A549 (cell line): ENCODE measurements at regions not wholly inside any gene's neighbourhood (a gene's known extent, or its start where the extent isn't known, plus 50 kb on each side); places are given as distances from the start of the nearest gene placed in this dataset.

Source experiments
- ATAC-seq, 2 experiments: fragments of 200-7000 bp in 1 of 2; fragments of >200 bp in 1 of 2; cut with Nextera tagmentation in 1 of 2; cut with Tn5 transposase in 1 of 2; 3 replicates each; pipeline versions ENCODE4 v1.8.0 to v1.9.1; 2018 to 2020; ENCODE audit warnings: mild to moderate bottlenecking in 1 of 2, moderate library complexity in 1 of 2
- CTCF ChIA-PET: fragments of 300-600 bp; sonication (Branson Sonifier 250); formaldehyde crosslinking; extraction: SDS; loops from one replicate; lab custom pipeline; 2021; ENCODE audit warnings: antibody characterized with exemption, inconsistent platforms; lab: Yijun Ruan, JAX
- POLR2A ChIA-PET: fragments of 350-600 bp; formaldehyde crosslinking; extraction: SDS; loops from one replicate; lab custom pipeline; 2021; ENCODE audit warnings: antibody characterized with exemption, inconsistent platforms; lab: Yijun Ruan, JAX
- DNase-seq, 2 experiments: peaks; one replicate each; pipeline versions ENCODE4 v3.0.0 to v3.0.0-alpha.2; 2011 to 2016; ENCODE audit warnings: low read depth in 1 of 2, low spot score in 1 of 2
- FAIRE-seq: peaks from 2 replicates; lab custom pipeline; 2011; peaks lifted over from hg19 to GRCh38; lab: Jason Lieb, UNC
- H3K27ac ChIP-seq, 2 experiments: fragments of >200 bp; sonication (Bioruptor Twin); formaldehyde crosslinking; 3 replicates each; pipeline ENCODE4 v1.5.1; 2016 to 2017
- H3K4me1 ChIP-seq: fragments of >200 bp; sonication (Bioruptor Twin); formaldehyde crosslinking; 3 replicates; pipeline ENCODE4 v1.6.1; 2016
- H3K4me2 ChIP-seq: fragments of >200 bp; sonication (Bioruptor Twin); formaldehyde crosslinking; 3 replicates; pipeline ENCODE4 v1.6.1; 2016
- H3K4me3 ChIP-seq: fragments of >200 bp; sonication (Bioruptor Twin); formaldehyde crosslinking; 3 replicates; pipeline ENCODE4 v1.5.1; 2016
- H3K9me3 ChIP-seq: fragments of >200 bp; sonication (Bioruptor Twin); formaldehyde crosslinking; 3 replicates; pipeline ENCODE4 v1.6.1; 2016
- BHLHE40 ChIP-seq: IDR thresholded peaks from 2 replicates; pipeline ENCODE4 v1.6.1; 2012; ENCODE audit warnings: low read depth, low read length, inconsistent platforms
- CBX2 ChIP-seq: fragments of 200-600 bp; sonication (generic); IDR thresholded peaks from 2 replicates; pipeline ENCODE4 v1.6.1; 2016; ENCODE audit warnings: low read depth, mild to moderate bottlenecking, borderline replicate concordance
- CEBPB ChIP-seq, 2 experiments: fragments of >200 bp in 1 of 2; sonication (Bioruptor Twin) in 1 of 2; formaldehyde crosslinking in 1 of 2; IDR thresholded peaks; 2 replicates each; pipeline ENCODE4 v1.6.1; 2012 to 2016
- CHD2 ChIP-seq: fragments of 150-350 bp; IDR thresholded peaks from 2 replicates; pipeline ENCODE4 v1.6.1; 2014; ENCODE audit warnings: low read length; ENCODE audit not compliant: partially characterized antibody
- CHD4 ChIP-seq: fragments of 200-600 bp; sonication (generic); IDR thresholded peaks from 2 replicates; pipeline ENCODE4 v1.6.1; 2016; ENCODE audit warnings: antibody characterized with exemption, mild to moderate bottlenecking, borderline replicate concordance
- EHF ChIP-seq: fragments of 250-450 bp; sonication (Bioruptor Pico); IDR thresholded peaks from 2 replicates; pipeline ENCODE4 v1.5.0; 2020; ENCODE audit warnings: mild to moderate bottlenecking
- EP300 ChIP-seq, 2 experiments: fragments of >200 bp; sonication (Bioruptor Twin); formaldehyde crosslinking; IDR thresholded peaks; 2 replicates in 1 of 2; 3 replicates in 1 of 2; pipeline ENCODE4 v1.6.1; 2016 to 2017
- ESRRA ChIP-seq: fragments of 150-350 bp; IDR thresholded peaks from 2 replicates; pipeline ENCODE4 v1.6.1; 2014; ENCODE audit warnings: mild to moderate bottlenecking, low read length, borderline replicate concordance
- GATA3 ChIP-seq: IDR thresholded peaks from 2 replicates; pipeline ENCODE4 v1.6.1; 2012; ENCODE audit warnings: borderline replicate concordance
- HDAC2 ChIP-seq: fragments of 200-600 bp; sonication (generic); IDR thresholded peaks from 2 replicates; pipeline ENCODE4 v1.6.1; 2016
- HEYL ChIP-seq: fragments of 250-450 bp; sonication (Bioruptor Pico); IDR thresholded peaks from 2 replicates; pipeline ENCODE4 v1.8.0; 2021; ENCODE audit warnings: mild to moderate bottlenecking, moderate library complexity
- KDM5A ChIP-seq: fragments of 200-600 bp; sonication (generic); IDR thresholded peaks from 2 replicates; pipeline ENCODE4 v1.6.1; 2016; ENCODE audit warnings: antibody characterized with exemption, mild to moderate bottlenecking
- NFE2L2 ChIP-seq: fragments of 150-350 bp; conservative IDR thresholded peaks from 2 replicates; pipeline ENCODE4 v1.6.1; 2014; ENCODE audit warnings: low read length
- WGBS: methylation state at CpG from one replicate; pipeline ENCODE4 v1.1.6; 2017; ENCODE audit errors: missing lambda C conversion rate; 5-methylcytosine and 5-hydroxymethylcytosine counted together
- TF ChIP-seq, protein P1 (sequence below): fragments of 250-450 bp; sonication (Bioruptor Pico); IDR thresholded peaks from 2 replicates; pipeline ENCODE4 v1.5.0; 2021; ENCODE audit warnings: mild to moderate bottlenecking, moderate library complexity, borderline replicate concordance
- TF ChIP-seq, protein P2 (sequence below): fragments of >200 bp; sonication (Bioruptor Twin); formaldehyde crosslinking; IDR thresholded peaks from 3 replicates; pipeline ENCODE4 v1.6.1; 2016
- TF ChIP-seq, protein P3 (sequence below): fragments of 200-600 bp; sonication (generic); IDR thresholded peaks from 2 replicates; pipeline ENCODE4 v1.6.1; 2016; ENCODE audit warnings: antibody characterized with exemption, mild to moderate bottlenecking, moderate library complexity
- TF ChIP-seq, protein P4 (sequence below): fragments of >200 bp; sonication (Bioruptor Twin); formaldehyde crosslinking; IDR thresholded peaks from 3 replicates; pipeline ENCODE4 v1.5.1; 2016
- TF ChIP-seq, protein P5 (sequence below): fragments of 250-450 bp; sonication (Bioruptor Pico); IDR thresholded peaks from 2 replicates; pipeline ENCODE4 v1.5.0; 2020; ENCODE audit warnings: low read depth, mild to moderate bottlenecking, moderate library complexity

DNA sequence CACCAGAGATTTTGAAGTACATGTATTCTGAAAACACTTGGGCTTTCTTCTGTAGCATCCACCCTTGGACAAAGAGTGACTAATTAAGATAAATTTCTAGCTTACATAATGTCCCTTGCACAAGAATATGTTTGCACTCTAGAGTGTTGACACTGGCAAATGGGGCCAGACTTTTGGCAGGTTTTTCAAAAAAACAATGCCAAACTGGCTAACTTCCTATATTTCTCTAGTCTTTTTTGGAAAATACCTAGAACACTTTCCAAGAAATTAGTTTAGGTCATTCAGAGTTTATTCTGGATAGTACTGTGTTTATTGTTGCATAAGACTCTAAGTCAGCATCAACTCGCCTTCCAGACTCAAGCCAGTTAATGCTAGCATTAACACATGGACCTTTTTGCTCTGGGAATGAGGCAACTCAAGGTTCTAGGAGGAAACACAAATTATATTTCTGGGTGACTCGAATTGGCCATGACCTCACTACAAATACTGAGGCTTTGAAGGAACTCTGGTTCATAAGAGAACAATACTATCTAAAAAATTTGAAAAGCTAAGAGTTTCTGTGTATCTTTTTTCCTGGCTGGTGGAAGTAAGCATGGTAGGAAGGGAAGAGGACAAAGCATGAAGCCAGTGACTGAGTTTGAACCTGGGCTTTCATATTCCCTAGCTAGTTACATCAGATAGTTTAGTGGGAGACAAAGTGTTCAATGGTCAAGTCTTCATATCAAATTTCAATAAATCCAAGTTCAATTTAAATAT is 101.6 kb downstream of the NREP start:
- 2% methylated on average over 2 of the region's 2 CpGs for WGBS
- ChIA-PET CTCF (no interaction called here), POLR2A (no interaction called here)
- H3K4me2 ChIP-seq: no peak overlapping the region
- no peak for DNase-seq
- H3K4me1 ChIP-seq: no peaks in the 10 kb centered on the region
- H3K27ac ChIP-seq: no peak overlapping the region
- FAIRE-seq: no peak
- no peak for TF ChIP-seq HEYL (CRISPR knock-in tag)
- TF ChIP-seq, protein P1, sequence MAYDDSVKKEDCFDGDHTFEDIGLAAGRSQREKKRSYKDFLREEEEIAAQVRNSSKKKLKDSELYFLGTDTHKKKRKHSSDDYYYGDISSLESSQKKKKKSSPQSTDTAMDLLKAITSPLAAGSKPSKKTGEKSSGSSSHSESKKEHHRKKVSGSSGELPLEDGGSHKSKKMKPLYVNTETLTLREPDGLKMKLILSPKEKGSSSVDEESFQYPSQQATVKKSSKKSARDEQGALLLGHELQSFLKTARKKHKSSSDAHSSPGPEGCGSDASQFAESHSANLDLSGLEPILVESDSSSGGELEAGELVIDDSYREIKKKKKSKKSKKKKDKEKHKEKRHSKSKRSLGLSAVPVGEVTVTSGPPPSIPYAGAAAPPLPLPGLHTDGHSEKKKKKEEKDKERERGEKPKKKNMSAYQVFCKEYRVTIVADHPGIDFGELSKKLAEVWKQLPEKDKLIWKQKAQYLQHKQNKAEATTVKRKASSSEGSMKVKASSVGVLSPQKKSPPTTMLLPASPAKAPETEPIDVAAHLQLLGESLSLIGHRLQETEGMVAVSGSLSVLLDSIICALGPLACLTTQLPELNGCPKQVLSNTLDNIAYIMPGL (CRISPR knock-in tag): no peak
- TF ChIP-seq, protein P2, sequence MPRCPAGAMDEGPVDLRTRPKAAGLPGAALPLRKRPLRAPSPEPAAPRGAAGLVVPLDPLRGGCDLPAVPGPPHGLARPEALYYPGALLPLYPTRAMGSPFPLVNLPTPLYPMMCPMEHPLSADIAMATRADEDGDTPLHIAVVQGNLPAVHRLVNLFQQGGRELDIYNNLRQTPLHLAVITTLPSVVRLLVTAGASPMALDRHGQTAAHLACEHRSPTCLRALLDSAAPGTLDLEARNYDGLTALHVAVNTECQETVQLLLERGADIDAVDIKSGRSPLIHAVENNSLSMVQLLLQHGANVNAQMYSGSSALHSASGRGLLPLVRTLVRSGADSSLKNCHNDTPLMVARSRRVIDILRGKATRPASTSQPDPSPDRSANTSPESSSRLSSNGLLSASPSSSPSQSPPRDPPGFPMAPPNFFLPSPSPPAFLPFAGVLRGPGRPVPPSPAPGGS: no peak
- TF ChIP-seq, protein P3, sequence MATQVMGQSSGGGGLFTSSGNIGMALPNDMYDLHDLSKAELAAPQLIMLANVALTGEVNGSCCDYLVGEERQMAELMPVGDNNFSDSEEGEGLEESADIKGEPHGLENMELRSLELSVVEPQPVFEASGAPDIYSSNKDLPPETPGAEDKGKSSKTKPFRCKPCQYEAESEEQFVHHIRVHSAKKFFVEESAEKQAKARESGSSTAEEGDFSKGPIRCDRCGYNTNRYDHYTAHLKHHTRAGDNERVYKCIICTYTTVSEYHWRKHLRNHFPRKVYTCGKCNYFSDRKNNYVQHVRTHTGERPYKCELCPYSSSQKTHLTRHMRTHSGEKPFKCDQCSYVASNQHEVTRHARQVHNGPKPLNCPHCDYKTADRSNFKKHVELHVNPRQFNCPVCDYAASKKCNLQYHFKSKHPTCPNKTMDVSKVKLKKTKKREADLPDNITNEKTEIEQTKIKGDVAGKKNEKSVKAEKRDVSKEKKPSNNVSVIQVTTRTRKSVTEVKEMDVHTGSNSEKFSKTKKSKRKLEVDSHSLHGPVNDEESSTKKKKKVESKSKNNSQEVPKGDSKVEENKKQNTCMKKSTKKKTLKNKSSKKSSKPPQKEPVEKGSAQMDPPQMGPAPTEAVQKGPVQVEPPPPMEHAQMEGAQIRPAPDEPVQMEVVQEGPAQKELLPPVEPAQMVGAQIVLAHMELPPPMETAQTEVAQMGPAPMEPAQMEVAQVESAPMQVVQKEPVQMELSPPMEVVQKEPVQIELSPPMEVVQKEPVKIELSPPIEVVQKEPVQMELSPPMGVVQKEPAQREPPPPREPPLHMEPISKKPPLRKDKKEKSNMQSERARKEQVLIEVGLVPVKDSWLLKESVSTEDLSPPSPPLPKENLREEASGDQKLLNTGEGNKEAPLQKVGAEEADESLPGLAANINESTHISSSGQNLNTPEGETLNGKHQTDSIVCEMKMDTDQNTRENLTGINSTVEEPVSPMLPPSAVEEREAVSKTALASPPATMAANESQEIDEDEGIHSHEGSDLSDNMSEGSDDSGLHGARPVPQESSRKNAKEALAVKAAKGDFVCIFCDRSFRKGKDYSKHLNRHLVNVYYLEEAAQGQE: no peak
- no peak for TF ChIP-seq HDAC2
- no peak for TF ChIP-seq EHF
- TF ChIP-seq BHLHE40: no peak
- TF ChIP-seq ESRRA: no peak
- TF ChIP-seq KDM5A: no peak
- TF ChIP-seq CHD2: no peak
- TF ChIP-seq NFE2L2: no peak
- TF ChIP-seq, protein P4, sequence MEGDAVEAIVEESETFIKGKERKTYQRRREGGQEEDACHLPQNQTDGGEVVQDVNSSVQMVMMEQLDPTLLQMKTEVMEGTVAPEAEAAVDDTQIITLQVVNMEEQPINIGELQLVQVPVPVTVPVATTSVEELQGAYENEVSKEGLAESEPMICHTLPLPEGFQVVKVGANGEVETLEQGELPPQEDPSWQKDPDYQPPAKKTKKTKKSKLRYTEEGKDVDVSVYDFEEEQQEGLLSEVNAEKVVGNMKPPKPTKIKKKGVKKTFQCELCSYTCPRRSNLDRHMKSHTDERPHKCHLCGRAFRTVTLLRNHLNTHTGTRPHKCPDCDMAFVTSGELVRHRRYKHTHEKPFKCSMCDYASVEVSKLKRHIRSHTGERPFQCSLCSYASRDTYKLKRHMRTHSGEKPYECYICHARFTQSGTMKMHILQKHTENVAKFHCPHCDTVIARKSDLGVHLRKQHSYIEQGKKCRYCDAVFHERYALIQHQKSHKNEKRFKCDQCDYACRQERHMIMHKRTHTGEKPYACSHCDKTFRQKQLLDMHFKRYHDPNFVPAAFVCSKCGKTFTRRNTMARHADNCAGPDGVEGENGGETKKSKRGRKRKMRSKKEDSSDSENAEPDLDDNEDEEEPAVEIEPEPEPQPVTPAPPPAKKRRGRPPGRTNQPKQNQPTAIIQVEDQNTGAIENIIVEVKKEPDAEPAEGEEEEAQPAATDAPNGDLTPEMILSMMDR: no peak
- TF ChIP-seq CEBPB (IDR thresholded peaks at IDR 0.05): no peak
- no peak for TF ChIP-seq EP300 (IDR thresholded peaks at IDR 0.05)
- TF ChIP-seq, protein P5, sequence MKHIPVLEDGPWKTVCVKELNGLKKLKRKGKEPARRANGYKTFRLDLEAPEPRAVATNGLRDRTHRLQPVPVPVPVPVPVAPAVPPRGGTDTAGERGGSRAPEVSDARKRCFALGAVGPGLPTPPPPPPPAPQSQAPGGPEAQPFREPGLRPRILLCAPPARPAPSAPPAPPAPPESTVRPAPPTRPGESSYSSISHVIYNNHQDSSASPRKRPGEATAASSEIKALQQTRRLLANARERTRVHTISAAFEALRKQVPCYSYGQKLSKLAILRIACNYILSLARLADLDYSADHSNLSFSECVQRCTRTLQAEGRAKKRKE (CRISPR knock-in tag): no peak
- no peak for TF ChIP-seq CHD4
- no peak for TF ChIP-seq CBX2
- TF ChIP-seq GATA3: no peak
- TF ChIP-seq, all 56 proteins: peak for 0
- no peak for ATAC-seq
- no peaks in the 10 kb centered on the region; the same call in 2 of the 3 replicates for H3K9me3 ChIP-seq
- no peak overlapping the region for H3K4me3 ChIP-seq
